Suprapubic skin (tissue), 4 donors: ENCODE measurements at regions not wholly inside any gene's neighbourhood (a gene's known extent, or its start where the extent isn't known, plus 50 kb on each side); places are given as distances from the start of the nearest gene placed in this dataset.

Experiments used
- EP300 ChIP-seq: sonication (generic); formaldehyde crosslinking; IDR thresholded peaks from one replicate; pipeline ENCODE4 v1.6.1; 2017; ENCODE audit warnings: antibody characterized with exemption
- POLR2A ChIP-seq, 2 donors: fragments of 450-650 bp; IDR thresholded peaks; one replicate each; pipeline ENCODE4 v1.6.1; 2017; ENCODE audit warnings: antibody characterized with exemption in 2 of 2, mild to moderate bottlenecking in 2 of 2, moderate library complexity in 2 of 2
- POLR2AphosphoS5 ChIP-seq, 3 donors: sonication (generic); formaldehyde crosslinking; IDR thresholded peaks; one replicate each; pipeline ENCODE4 v1.6.1; 2017; ENCODE audit warnings: antibody characterized with exemption in 3 of 3
- TF ChIP-seq, protein P1 (sequence below), 2 donors: fragments of 200-600 bp in 1 of 2; fragments of 450-650 bp in 1 of 2; sonication (generic) in 1 of 2; IDR thresholded peaks; one replicate each; pipeline ENCODE4 v1.5.1; 2016 to 2019; ENCODE audit warnings: antibody characterized with exemption in 2 of 2, mild to moderate bottlenecking in 1 of 2, moderate library complexity in 1 of 2

DNA sequence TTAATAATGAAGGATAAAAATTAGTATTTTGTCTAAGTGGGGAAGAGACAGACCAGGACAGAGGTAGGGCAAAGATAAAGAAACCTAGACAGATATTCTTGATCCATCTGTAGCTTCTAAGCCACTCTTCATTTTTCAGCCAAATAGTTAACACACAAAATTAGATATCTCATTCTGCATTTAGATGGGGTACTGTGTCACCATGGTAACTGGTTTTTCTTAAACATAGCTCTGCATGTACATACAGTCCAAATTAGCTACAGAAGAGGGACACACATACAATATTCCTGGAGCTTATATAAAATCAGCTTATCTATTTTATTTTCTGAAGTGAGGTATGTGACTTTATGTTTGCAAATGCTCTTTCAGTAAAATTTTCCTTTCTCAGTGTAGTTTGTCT is 393.7 kb downstream of the PPP3CA start:
- TF ChIP-seq EP300 (no peak), POLR2A (IDR thresholded peaks at IDR 0.05) (no peak), POLR2AphosphoS5 (IDR thresholded peaks at IDR 0.05) (no peak)
- TF ChIP-seq, protein P1, sequence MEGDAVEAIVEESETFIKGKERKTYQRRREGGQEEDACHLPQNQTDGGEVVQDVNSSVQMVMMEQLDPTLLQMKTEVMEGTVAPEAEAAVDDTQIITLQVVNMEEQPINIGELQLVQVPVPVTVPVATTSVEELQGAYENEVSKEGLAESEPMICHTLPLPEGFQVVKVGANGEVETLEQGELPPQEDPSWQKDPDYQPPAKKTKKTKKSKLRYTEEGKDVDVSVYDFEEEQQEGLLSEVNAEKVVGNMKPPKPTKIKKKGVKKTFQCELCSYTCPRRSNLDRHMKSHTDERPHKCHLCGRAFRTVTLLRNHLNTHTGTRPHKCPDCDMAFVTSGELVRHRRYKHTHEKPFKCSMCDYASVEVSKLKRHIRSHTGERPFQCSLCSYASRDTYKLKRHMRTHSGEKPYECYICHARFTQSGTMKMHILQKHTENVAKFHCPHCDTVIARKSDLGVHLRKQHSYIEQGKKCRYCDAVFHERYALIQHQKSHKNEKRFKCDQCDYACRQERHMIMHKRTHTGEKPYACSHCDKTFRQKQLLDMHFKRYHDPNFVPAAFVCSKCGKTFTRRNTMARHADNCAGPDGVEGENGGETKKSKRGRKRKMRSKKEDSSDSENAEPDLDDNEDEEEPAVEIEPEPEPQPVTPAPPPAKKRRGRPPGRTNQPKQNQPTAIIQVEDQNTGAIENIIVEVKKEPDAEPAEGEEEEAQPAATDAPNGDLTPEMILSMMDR (IDR thresholded peaks at IDR 0.05), result no peak
